ENCODE measurements at regions not wholly inside any gene's neighbourhood (a gene's known extent, or its start where the extent isn't known, plus 50 kb on each side); places are given as distances from the start of the nearest gene placed in this dataset.

DNA sequence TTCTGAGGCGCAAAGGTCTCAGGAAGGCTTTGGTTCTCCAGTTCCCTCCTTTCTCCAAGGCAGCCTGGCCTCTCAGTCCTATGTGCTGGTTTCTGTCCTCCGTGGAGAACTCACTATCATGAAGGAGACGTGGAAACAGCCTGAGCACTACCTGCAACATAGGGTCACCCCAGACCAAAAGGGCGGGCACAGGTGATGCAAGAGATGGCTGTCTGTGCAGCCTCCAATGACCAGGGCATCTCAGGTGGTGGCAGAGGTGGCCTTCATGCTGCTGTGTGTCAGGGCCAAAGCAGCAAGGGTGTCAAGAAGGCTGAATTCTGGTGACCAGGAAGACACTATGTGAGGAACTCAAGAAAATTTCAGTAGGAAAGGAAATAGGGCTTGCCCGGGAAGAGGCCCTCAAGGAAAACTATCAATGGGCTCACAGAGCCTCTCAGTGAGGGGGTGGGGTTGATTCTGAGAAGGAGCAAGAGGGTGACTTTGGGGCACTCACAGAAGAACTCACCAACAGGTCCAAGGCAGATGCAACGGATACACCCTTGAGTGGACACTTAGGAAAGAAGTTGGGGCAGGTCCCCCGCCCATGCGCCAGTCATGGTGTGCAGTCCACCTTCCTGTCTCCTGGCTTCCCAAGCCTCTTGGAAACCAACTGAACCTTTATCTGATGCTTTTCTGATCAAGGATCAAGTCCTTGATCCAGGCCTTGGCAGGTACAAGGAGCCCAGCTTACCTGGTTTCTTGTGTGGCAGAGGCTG lies 212.3 kb upstream of the B3GAT1 start:
- H3K9me3 Mint-ChIP-seq (ENCODE audit: unreplicated experiment) = peaks cover 17% of the 10 kb centered on the region

DNA sequence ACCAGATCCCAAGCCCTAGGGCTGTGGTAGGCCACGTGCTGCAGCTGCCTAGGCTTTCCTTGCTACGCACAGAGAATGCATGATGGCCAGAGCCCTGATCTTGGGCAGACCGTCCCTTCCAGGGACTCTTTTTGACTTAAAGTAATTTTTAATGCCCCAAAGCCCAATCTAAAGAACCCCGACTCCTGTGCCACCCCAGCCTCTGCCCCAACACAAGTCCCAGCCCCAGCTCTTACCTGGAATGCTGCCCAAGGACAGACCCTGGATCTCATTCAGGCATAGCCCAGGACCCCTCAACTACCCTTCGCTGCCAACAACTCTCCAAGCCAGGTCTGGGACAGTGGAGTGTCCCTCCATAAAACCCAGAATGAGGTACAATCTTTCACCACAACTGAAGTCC lies 211.7 kb upstream of the B3GAT1 start:
- intact Hi-C loops (cut with micrococcal nuclease) = no loop called here
- peaks cover 17% of the 10 kb centered on the region for H3K9me3 Mint-ChIP-seq (ENCODE audit: unreplicated experiment)
- TF ChIP-seq, protein P1, sequence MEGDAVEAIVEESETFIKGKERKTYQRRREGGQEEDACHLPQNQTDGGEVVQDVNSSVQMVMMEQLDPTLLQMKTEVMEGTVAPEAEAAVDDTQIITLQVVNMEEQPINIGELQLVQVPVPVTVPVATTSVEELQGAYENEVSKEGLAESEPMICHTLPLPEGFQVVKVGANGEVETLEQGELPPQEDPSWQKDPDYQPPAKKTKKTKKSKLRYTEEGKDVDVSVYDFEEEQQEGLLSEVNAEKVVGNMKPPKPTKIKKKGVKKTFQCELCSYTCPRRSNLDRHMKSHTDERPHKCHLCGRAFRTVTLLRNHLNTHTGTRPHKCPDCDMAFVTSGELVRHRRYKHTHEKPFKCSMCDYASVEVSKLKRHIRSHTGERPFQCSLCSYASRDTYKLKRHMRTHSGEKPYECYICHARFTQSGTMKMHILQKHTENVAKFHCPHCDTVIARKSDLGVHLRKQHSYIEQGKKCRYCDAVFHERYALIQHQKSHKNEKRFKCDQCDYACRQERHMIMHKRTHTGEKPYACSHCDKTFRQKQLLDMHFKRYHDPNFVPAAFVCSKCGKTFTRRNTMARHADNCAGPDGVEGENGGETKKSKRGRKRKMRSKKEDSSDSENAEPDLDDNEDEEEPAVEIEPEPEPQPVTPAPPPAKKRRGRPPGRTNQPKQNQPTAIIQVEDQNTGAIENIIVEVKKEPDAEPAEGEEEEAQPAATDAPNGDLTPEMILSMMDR (IDR thresholded peaks at IDR 0.05; ENCODE audit: unreplicated experiment) = no peak
- H3K27me3 Mint-ChIP-seq (ENCODE audit: insufficient read depth, unreplicated experiment) = no peaks in the 10 kb centered on the region
- ChIA-PET CTCF (no interaction called here), POLR2A (no interaction called here)
- no peak overlapping the region for H3K27ac Mint-ChIP-seq (ENCODE audit: low read depth, unreplicated experiment)
- no peaks in the 10 kb centered on the region for H3K4me1 Mint-ChIP-seq (ENCODE audit: insufficient read depth, unreplicated experiment)
- DNase-seq (ENCODE audit: unreplicated experiment) = no peak
- BruUV-seq (replicated peaks) = no TSS peak
- no peaks in the 10 kb centered on the region for H3K36me3 Mint-ChIP-seq (ENCODE audit: insufficient read depth, unreplicated experiment)
- no peak overlapping the region for H3K4me3 Mint-ChIP-seq (ENCODE audit: unreplicated experiment)

More for the DNA sequence above, 212.3 kb upstream of the B3GAT1 start:
- no peak for DNase-seq (ENCODE audit: unreplicated experiment)
- ChIA-PET POLR2A (interaction anchor here (0.6 kb wide), 1 partner anchor 61 kb away, joined by 3 read pairs; no protein-coding TSS in a partner anchor), CTCF (no interaction called here)
- intact Hi-C loops (cut with micrococcal nuclease) = no loop called here
- H3K27me3 Mint-ChIP-seq (ENCODE audit: insufficient read depth, unreplicated experiment) = no peaks in the 10 kb centered on the region
- no peak overlapping the region for H3K4me3 Mint-ChIP-seq (ENCODE audit: unreplicated experiment)
- no peaks in the 10 kb centered on the region for H3K36me3 Mint-ChIP-seq (ENCODE audit: insufficient read depth, unreplicated experiment)
- H3K4me1 Mint-ChIP-seq (ENCODE audit: insufficient read depth, unreplicated experiment) = no peaks in the 10 kb centered on the region
- TF ChIP-seq, protein P1 (IDR thresholded peaks at IDR 0.05; ENCODE audit: unreplicated experiment) = no peak
- no TSS peak for BruUV-seq (replicated peaks)
- H3K27ac Mint-ChIP-seq (ENCODE audit: low read depth, unreplicated experiment) = no peak overlapping the region

DNA sequence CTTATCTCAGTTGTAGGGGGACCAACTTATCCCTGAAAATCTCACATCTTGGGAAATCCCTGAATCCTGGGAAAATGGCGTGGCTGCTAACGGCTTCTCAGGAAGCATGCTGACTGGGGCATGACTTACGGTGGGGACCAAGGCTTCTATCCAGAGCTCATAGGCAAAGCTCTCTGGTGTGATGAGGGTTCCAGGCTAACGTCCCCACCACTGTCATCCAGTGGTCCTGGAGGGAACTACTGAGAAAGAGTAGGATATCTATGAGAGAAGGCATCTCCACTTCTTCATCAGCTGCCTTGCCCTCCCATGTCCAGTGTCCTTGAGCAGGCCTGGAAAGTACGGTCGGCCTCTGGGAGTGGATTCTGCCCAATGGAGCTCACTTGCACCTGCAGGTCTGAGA lies 210.4 kb upstream of the B3GAT1 start:
- BruUV-seq (replicated peaks) = no TSS peak
- POLR2A ChIA-PET = no interaction called here
- intact Hi-C loops (cut with micrococcal nuclease) = no loop called here
- Mint-ChIP-seq H3K4me1 (ENCODE audit: insufficient read depth, unreplicated experiment) (no peaks in the 10 kb centered on the region), H3K9me3 (ENCODE audit: unreplicated experiment) (peaks cover 17% of the 10 kb centered on the region), H3K36me3 (ENCODE audit: insufficient read depth, unreplicated experiment) (no peaks in the 10 kb centered on the region), H3K27me3 (ENCODE audit: insufficient read depth, unreplicated experiment) (no peaks in the 10 kb centered on the region), H3K27ac (ENCODE audit: low read depth, unreplicated experiment) (no peak overlapping the region), H3K4me3 (ENCODE audit: unreplicated experiment) (no peak overlapping the region)
- TF ChIP-seq, protein P1 (IDR thresholded peaks at IDR 0.05; ENCODE audit: unreplicated experiment) = no peak
- CTCF ChIA-PET = no interaction called here
- DNase-seq (ENCODE audit: unreplicated experiment) = no peak

DNA sequence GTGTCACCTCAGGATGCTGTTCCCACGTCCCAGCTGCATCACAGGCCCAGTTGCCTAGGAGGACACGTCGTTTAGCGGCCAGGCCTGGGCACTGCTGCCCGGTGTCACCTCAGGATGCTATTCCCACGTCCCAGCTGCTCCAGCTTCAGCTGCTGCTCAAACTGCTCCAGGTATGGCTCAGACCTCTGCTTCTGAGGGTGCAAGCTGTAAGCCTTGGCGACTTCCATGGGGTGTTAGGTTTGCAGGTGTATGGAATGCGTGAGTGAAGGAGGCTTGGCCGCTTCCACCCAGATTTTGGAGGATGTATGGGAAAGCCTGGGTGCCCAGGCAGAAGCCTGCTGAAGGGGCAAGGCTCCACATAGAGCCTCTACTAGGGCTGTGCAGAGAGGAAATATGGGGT lies 205.3 kb upstream of the B3GAT1 start:
- TF ChIP-seq, protein P1 (IDR thresholded peaks at IDR 0.05; ENCODE audit: unreplicated experiment) = no peak
- Mint-ChIP-seq H3K27ac (ENCODE audit: low read depth, unreplicated experiment) (no peak overlapping the region), H3K4me3 (ENCODE audit: unreplicated experiment) (no peak overlapping the region), H3K27me3 (ENCODE audit: insufficient read depth, unreplicated experiment) (no peaks in the 10 kb centered on the region), H3K36me3 (ENCODE audit: insufficient read depth, unreplicated experiment) (no peaks in the 10 kb centered on the region), H3K4me1 (ENCODE audit: insufficient read depth, unreplicated experiment) (no peaks in the 10 kb centered on the region), H3K9me3 (ENCODE audit: unreplicated experiment) (peaks cover 29% of the 10 kb centered on the region)
- DNase-seq (ENCODE audit: unreplicated experiment) = no peak
- intact Hi-C loops (cut with micrococcal nuclease) = no loop called here
- POLR2A ChIA-PET = no interaction called here
- BruUV-seq (replicated peaks) = no TSS peak
- CTCF ChIA-PET = no interaction called here

Data from MCF 10A (cell line).